Muscle of leg (tissue), 3 donors: ENCODE measurements at regions not wholly inside any gene's neighbourhood (a gene's known extent, or its start where the extent isn't known, plus 50 kb on each side); places are given as distances from the start of the nearest gene placed in this dataset.

Experiments
- DNase-seq: peaks from one replicate; pipeline ENCODE4 v3.0.0; 2013
- H3K27ac ChIP-seq: one replicate; pipeline ENCODE4 v1.5.1; 2013; ENCODE audit warnings: mild to moderate bottlenecking, low read length, control low read depth
- H3K27me3 ChIP-seq: one replicate; pipeline ENCODE4 v1.6.1; 2013; ENCODE audit warnings: low read length; ENCODE audit not compliant: control insufficient read depth, insufficient read depth
- H3K36me3 ChIP-seq: one replicate; pipeline ENCODE4 v1.6.1; 2013; ENCODE audit warnings: low read length; ENCODE audit not compliant: control insufficient read depth, insufficient read depth
- H3K4me1 ChIP-seq: one replicate; pipeline ENCODE4 v1.6.1; 2013; ENCODE audit warnings: low read length; ENCODE audit not compliant: control insufficient read depth, insufficient read depth
- H3K4me3 ChIP-seq: one replicate; pipeline ENCODE4 v1.5.1; 2013; ENCODE audit warnings: low read length, control low read depth
- H3K9me3 ChIP-seq: replicated peaks from 2 replicates; pipeline ENCODE4 v1.6.1; 2013; ENCODE audit warnings: low read depth, low read length; ENCODE audit not compliant: control insufficient read depth
- WGBS: methylation state at CpG from one replicate; pipeline ENCODE4 v1.1.5; 2013; ENCODE audit warnings: missing lambda C conversion rate; ENCODE audit not compliant: insufficient coverage; 5-methylcytosine and 5-hydroxymethylcytosine counted together

DNA sequence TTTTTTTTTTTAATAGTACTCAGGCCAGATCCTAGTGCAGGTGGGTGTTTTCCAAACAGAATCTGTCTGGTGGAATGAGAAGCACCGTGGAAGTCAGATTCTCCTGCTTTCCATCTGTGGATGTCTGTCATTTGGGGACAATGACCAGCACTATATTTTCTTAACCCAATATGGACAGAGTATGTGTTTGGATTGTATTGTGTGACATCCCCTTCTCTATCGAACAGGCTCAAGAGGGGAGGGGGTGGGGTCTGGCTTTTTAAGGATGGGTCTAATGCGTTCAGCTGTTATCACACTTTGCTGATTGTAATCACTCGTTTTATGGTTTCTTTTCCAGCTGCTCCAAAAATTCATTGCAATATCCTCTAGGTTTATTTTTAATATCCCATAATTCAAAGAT is 197.5 kb upstream of the CEP162 start:
- no CpG with 5 or more reads among the region's 4 CpGs for WGBS
- Histone ChIP-seq H3K9me3 (no peaks in the 10 kb centered on the region), H3K4me3 (no peak overlapping the region), H3K4me1 (peaks cover 6% of the 10 kb centered on the region), H3K27ac (no peak overlapping the region), H3K27me3 (no peaks in the 10 kb centered on the region), H3K36me3 (no peaks in the 10 kb centered on the region)
- no peak for DNase-seq

DNA sequence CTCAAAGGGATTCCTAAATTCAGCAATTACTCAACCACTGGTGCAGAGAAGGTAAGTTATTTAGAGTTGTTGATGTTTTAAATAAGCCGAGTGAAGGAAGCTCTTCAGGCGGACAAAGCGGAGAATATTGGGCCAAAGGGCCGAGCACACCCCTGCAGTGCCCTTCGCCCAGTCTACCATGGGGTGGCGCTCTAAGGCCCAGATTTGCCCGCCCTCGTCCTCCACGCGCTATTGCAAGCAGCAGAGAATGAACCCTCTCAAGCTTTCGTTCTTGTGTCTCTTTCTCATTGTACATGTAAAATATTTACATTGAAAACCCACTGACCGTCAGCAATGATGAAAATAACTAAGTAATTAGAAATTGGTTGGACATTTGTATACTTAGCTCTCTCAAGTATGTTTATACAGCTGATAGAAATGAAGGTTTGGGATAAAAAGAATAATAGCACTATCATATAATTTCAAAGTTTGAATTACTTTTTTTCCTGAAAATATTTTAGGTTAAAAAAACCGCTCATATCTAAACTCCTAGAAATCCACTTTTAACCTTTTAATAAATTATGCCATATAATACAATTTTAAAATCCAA is 195.0 kb upstream of the CEP162 start:
- Histone ChIP-seq H3K36me3 (no peaks in the 10 kb centered on the region), H3K4me1 (peaks cover 6% of the 10 kb centered on the region), H3K4me3 (no peak overlapping the region), H3K27ac (no peak overlapping the region), H3K27me3 (no peaks in the 10 kb centered on the region), H3K9me3 (no peaks in the 10 kb centered on the region)
- 27% methylated on average over 10 of the region's 13 CpGs for WGBS
- peak; percentile 78 for DNase-seq

DNA sequence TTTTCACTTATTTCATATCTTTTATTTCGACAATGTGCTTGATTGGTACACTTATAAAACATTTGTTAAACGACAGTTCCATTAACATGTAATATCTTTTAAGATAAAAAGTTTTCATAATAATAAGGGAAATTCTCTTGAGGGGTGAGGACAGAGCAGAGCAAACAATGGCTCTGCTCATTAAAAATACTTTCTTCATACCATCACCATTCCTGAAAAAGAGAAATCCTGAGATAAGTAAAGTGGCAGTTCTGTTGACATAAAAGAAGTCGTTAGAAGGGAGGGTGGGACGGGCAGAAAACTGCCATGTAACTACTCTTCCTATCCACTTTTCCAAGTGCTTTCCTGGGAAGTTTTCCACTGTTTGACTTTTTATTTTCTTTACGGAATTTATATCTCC is 193.6 kb upstream of the CEP162 start:
- H3K4me1 ChIP-seq: peaks cover 3% of the 10 kb centered on the region
- H3K27me3 ChIP-seq: no peaks in the 10 kb centered on the region
- WGBS: no CpG with 5 or more reads among the region's 5 CpGs
- no peaks in the 10 kb centered on the region for H3K9me3 ChIP-seq
- H3K36me3 ChIP-seq: no peaks in the 10 kb centered on the region
- H3K4me3 ChIP-seq: no peak overlapping the region
- DNase-seq: no peak
- no peak overlapping the region for H3K27ac ChIP-seq

DNA sequence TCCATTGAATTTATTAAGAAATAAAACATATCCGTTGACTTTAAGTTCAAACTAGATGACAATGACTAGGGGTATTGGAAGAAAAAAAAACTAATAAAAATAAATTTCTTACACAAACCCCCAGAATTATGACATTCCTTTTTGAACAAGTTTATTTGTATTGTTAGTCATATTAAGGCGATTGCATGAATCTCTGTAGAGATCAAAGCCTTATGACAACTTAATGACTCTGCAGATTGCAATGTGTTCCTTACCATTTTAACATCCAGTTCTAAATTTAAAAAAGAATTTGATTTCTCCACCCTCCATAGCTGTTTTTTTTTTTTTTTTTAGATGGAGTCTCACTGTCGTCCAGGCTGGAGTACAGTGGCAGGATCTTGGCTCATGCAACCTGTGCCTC is 189.8 kb upstream of the CEP162 start:
- Histone ChIP-seq H3K36me3 (no peaks in the 10 kb centered on the region), H3K4me1 (peaks cover 2% of the 10 kb centered on the region), H3K4me3 (no peak overlapping the region), H3K9me3 (no peaks in the 10 kb centered on the region), H3K27ac (no peak overlapping the region), H3K27me3 (no peaks in the 10 kb centered on the region)
- DNase-seq: no peak
- WGBS: no CpG with 5 or more reads among the region's 3 CpGs

DNA sequence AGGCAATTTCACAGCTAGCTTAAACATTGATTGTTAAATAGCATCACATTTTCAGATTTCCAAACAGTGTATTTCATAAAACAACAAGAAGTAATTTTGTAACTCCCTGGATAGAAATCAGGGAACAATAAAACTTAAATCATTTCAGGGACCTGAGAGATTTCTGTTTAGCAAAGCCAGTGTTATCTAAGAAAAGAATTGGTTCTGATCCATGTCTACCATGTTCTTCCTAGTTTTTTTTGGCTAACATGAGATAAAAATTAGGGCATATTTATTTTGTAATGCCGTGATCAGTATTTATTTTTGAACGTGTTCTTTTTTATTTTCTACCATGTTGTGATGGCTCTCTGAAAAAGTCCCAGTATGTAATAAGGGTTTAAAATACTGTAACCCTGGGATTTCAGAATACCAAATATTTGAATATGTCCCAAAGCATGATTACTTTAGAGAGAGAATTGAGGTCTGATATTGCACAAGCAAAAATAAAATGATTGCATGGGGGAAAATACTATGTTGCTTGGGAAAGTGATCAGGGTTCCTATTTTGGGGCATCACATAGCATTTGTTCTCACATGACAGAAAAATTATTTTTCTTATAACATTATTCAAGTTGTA is 188.7 kb upstream of the CEP162 start:
- no CpG with 5 or more reads among the region's 2 CpGs for WGBS
- no peak overlapping the region for H3K27ac ChIP-seq
- H3K27me3 ChIP-seq: no peaks in the 10 kb centered on the region
- no peaks in the 10 kb centered on the region for H3K36me3 ChIP-seq
- no peak overlapping the region for H3K4me3 ChIP-seq
- no peaks in the 10 kb centered on the region for H3K9me3 ChIP-seq
- H3K4me1 ChIP-seq: peaks cover 2% of the 10 kb centered on the region
- no peak for DNase-seq

DNA sequence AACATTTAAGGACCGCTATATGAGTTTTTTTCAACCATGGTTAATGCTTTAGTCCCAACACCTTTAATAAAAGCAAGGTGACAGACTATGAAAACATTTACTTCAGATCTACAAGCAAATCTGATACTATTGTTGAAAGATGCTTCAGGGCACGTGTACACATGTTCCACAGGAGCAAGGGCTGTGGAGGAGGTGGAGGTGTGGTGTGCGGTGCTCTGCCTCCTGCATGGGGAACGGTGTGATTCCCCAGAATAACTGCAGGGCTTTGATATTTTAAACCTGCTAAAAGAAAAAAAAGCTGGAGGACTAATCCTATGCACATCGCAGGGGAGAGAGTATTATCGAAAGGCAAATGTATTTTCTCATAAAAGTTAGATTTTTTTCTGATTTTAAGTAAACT is 188.1 kb upstream of the CEP162 start:
- Histone ChIP-seq H3K4me1 (peaks cover 2% of the 10 kb centered on the region), H3K9me3 (no peaks in the 10 kb centered on the region), H3K27me3 (no peaks in the 10 kb centered on the region), H3K4me3 (no peak overlapping the region), H3K27ac (no peak overlapping the region), H3K36me3 (no peaks in the 10 kb centered on the region)
- DNase-seq: no peak
- 53% methylated on average over 2 of the region's 6 CpGs for WGBS

DNA sequence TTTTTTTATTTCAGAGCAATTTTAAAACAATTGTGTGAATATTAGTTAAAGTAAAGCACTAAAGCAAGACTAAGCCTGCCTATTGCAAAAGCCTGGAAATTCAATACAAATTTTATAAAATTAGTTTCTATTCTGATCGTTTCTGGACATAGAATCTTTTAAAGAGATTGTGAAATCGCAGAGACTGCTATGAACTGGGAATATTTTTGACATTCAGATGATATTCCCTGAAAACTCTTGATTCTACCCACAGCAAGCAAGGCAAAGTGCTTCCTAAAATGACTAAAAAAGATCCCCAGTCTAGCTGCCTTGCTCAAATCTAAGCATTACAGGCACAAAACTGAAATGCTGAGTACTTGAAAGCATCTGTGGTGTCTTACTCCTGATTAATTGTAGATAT is 187.6 kb upstream of the CEP162 start:
- H3K36me3 ChIP-seq: no peaks in the 10 kb centered on the region
- no peak overlapping the region for H3K27ac ChIP-seq
- H3K4me3 ChIP-seq: no peak overlapping the region
- no CpG with 5 or more reads among the region's 2 CpGs for WGBS
- H3K9me3 ChIP-seq: no peaks in the 10 kb centered on the region
- no peak for DNase-seq
- H3K4me1 ChIP-seq: peaks cover 2% of the 10 kb centered on the region
- no peaks in the 10 kb centered on the region for H3K27me3 ChIP-seq

DNA sequence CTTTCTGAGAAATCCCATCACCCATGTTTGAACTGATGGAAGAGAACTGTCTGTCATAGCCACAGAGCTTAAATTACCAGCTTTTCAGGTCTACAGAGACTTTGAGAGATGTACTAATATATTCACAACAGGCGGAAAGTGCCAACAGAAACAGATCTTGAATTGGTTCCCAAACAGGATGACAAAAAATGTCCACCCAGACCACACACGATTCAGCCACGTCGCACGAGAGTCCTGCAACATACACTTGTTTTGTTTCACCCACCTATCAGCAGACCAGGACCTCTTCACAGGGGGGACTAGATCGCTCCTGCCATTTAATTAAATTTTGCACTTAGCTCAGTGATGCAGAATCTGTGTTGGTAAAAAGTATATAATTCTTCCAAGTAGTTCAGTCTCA is 187.1 kb upstream of the CEP162 start:
- no peak for DNase-seq
- Histone ChIP-seq H3K9me3 (no peaks in the 10 kb centered on the region), H3K27ac (no peak overlapping the region), H3K27me3 (no peaks in the 10 kb centered on the region), H3K36me3 (no peaks in the 10 kb centered on the region), H3K4me1 (peaks cover 2% of the 10 kb centered on the region), H3K4me3 (no peak overlapping the region)
- WGBS: 90% methylated on average over 4 of the region's 6 CpGs

DNA sequence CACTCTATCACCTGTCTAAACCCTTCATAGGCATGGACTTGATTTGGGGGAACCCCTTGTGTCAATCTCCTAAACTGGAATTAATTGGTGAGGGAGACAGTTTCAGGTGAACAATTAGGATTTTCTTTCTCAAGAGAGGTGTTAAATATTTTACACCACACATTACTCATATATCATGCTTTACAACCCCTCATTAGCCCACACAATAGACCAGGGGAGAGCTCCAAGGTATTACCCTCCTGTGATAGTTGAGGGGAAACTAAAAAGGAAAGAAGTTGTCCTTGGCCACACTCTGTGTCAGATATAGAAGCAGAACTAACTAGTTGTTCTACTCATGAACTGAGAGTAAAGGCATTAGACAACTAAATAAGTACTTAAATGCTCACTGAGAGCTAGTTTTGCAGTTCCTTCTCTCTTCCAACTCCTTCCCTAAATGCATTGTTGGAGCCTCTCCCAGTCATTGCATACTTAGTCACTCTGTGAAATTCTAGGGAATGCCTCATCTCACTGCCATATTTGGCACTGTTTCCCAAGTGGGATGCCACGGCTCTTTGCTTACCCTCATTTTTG is 183.7 kb upstream of the CEP162 start:
- WGBS: no CpG with 5 or more reads among the region's 1 CpG
- H3K27me3 ChIP-seq: no peaks in the 10 kb centered on the region
- no peaks in the 10 kb centered on the region for H3K36me3 ChIP-seq
- DNase-seq: peak; percentile 72
- H3K27ac ChIP-seq: no peak overlapping the region
- no peaks in the 10 kb centered on the region for H3K9me3 ChIP-seq
- H3K4me3 ChIP-seq: no peak overlapping the region
- H3K4me1 ChIP-seq: peaks cover 2% of the 10 kb centered on the region

DNA sequence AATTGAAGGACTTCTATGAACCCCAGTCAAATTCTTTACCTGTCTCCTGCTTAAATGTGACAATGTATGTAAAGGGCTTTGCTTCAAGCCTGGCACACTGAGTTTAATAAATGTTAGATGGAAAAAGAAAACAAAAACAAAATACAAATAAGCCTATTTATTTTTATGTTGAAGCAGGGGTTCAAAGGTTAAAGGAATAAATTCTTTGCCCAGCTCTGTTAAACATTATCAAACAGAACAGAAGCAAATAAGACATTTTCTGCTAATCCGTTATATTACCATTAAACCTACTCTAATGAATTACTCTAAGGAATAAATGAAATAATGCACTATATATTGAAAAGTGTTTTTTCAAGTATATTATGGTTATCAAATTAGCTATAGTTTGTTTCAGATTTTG is 182.5 kb upstream of the CEP162 start:
- no peak overlapping the region for H3K4me3 ChIP-seq
- no peak overlapping the region for H3K27ac ChIP-seq
- no peaks in the 10 kb centered on the region for H3K9me3 ChIP-seq
- H3K36me3 ChIP-seq: no peaks in the 10 kb centered on the region
- no CpG with 5 or more reads among the region's 1 CpG for WGBS
- no peaks in the 10 kb centered on the region for H3K27me3 ChIP-seq
- DNase-seq: no peak
- H3K4me1 ChIP-seq: peaks cover 2% of the 10 kb centered on the region
